ENCODE measurements at regions not wholly inside any gene's neighbourhood (a gene's known extent, or its start where the extent isn't known, plus 50 kb on each side); places are given as distances from the start of the nearest gene placed in this dataset.

GRCh38 chr1:193538003-193538354, 351.6 kb upstream of the B3GALT2 start:
- H3K9me3 ChIP-seq (ENCODE audit: control insufficient read depth, low read length), result no peaks in the 10 kb centered on the region
- H3K36me3 ChIP-seq (ENCODE audit: control insufficient read depth, insufficient read depth, low read length), result no peaks in the 10 kb centered on the region
- DNase-seq, result no peak
- no peaks in the 10 kb centered on the region for H3K27me3 ChIP-seq (replicated peaks; ENCODE audit: control insufficient read depth, insufficient read depth, low read length, poor library complexity, severe bottlenecking)
- H3K27ac ChIP-seq (ENCODE audit: insufficient read depth, low read length, poor library complexity, severe bottlenecking), result peak overlapping the region; percentile 70
- H3K4me1 ChIP-seq (ENCODE audit: control insufficient read depth, insufficient read depth, low read length, poor library complexity, severe bottlenecking), result peaks cover 18% of the 10 kb centered on the region
- H3K4me3 ChIP-seq (ENCODE audit: insufficient read depth, low read depth, low read length, poor library complexity, severe bottlenecking), result peak overlapping the region; percentile 15

DNA sequence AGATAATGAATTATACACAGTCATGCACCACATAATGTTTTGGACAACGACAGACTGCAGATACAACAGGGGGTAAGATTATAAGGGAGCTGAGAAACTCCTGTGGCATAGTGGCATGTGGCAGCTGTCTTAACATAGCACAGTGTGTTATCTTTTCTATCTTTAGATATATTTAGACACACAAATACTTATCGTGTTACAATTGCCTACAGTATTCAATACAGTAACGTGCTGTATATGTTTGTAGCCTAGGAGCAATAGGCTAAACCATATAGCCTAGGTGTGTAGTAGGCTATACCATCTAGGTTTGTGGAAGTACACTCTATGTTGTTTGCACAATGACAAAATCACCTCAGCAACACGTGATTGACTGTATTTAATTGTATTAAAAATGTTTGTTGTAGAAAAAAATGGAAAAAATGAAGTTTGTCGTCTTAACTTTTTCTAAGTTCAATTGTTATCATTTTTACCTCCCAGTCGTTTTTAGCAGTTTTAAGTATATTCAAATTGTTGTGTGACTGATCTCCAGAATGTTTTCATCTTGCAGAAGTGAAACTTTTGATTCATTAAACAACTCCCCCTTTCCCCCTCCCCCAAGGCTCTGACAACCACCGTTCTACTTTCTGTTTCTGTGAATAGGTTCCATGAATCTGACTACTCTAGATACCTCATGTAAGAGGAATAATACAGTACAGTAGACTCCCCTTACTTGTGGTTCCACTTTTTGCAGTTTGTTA, 351.0 kb upstream of the B3GALT2 start:
- Histone ChIP-seq H3K4me1 (ENCODE audit: control insufficient read depth, insufficient read depth, low read length, poor library complexity, severe bottlenecking) (peaks cover 14% of the 10 kb centered on the region), H3K4me3 (ENCODE audit: insufficient read depth, low read depth, low read length, poor library complexity, severe bottlenecking) (peak overlapping the region; percentile 15), H3K27me3 (replicated peaks; ENCODE audit: control insufficient read depth, insufficient read depth, low read length, poor library complexity, severe bottlenecking) (no peaks in the 10 kb centered on the region), H3K36me3 (ENCODE audit: control insufficient read depth, insufficient read depth, low read length) (no peaks in the 10 kb centered on the region), H3K9me3 (ENCODE audit: control insufficient read depth, low read length) (no peaks in the 10 kb centered on the region), H3K27ac (ENCODE audit: insufficient read depth, low read length, poor library complexity, severe bottlenecking) (peak overlapping the region; percentile 70)
- peak in 1 of 3 donors; percentile 24 for DNase-seq

GRCh38 chr1:193533853-193534252, 347.4 kb upstream of the B3GALT2 start:
- H3K27me3 ChIP-seq (replicated peaks; ENCODE audit: control insufficient read depth, insufficient read depth, low read length, poor library complexity, severe bottlenecking), result no peaks in the 10 kb centered on the region
- H3K4me1 ChIP-seq (ENCODE audit: control insufficient read depth, insufficient read depth, low read length, poor library complexity, severe bottlenecking), result peaks cover 7% of the 10 kb centered on the region
- H3K36me3 ChIP-seq (ENCODE audit: control insufficient read depth, insufficient read depth, low read length), result no peaks in the 10 kb centered on the region
- no peak for DNase-seq
- no peak overlapping the region for H3K27ac ChIP-seq (ENCODE audit: insufficient read depth, low read length, poor library complexity, severe bottlenecking)
- no peak overlapping the region for H3K4me3 ChIP-seq (ENCODE audit: insufficient read depth, low read depth, low read length, poor library complexity, severe bottlenecking)
- H3K9me3 ChIP-seq (ENCODE audit: control insufficient read depth, low read length), result no peaks in the 10 kb centered on the region

DNA sequence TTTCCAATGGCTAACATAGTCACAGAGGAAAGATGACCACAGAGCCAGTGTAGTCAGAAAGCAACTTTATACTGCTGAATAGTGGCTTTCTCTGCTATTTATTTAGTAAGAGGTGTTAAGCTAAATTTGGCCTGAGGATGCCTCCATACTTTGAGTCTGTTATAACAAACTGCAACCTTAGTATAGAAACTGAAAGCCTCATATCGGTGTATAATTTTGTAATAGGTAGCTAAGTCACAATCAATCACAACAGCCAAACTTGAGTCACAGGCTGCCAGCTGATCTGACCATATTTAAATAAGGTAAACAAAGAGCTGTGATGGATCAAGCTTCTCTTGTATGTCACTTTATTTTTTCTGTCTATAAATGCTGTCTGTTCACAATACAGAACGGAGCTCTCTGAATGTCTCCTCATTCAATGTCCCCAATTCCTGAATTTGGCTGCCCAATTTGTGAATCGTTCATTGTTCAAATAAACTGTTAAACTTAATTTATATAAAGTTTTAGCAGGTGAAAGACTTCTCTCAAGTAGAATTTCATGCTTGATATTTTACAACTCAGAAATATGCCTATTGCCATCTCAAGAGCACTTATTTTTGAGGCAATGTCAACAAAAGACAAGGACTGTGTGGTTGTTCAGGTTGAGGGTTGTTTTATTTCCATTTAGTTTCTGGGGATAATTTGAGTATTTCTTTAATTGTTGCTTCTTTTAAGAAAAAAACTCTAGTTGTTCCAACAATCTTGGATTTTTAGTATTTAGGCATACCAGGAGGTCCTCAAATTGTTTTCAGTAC, 339.7 kb upstream of the B3GALT2 start:
- H3K27ac ChIP-seq (ENCODE audit: insufficient read depth, low read length, poor library complexity, severe bottlenecking), result no peak overlapping the region
- H3K27me3 ChIP-seq (replicated peaks; ENCODE audit: control insufficient read depth, insufficient read depth, low read length, poor library complexity, severe bottlenecking), result no peaks in the 10 kb centered on the region
- no peak overlapping the region for H3K4me3 ChIP-seq (ENCODE audit: insufficient read depth, low read depth, low read length, poor library complexity, severe bottlenecking)
- DNase-seq, result no peak
- no peaks in the 10 kb centered on the region for H3K36me3 ChIP-seq (ENCODE audit: control insufficient read depth, insufficient read depth, low read length)
- no peaks in the 10 kb centered on the region for H3K9me3 ChIP-seq (ENCODE audit: control insufficient read depth, low read length)
- no peaks in the 10 kb centered on the region for H3K4me1 ChIP-seq (ENCODE audit: control insufficient read depth, insufficient read depth, low read length, poor library complexity, severe bottlenecking)

DNA sequence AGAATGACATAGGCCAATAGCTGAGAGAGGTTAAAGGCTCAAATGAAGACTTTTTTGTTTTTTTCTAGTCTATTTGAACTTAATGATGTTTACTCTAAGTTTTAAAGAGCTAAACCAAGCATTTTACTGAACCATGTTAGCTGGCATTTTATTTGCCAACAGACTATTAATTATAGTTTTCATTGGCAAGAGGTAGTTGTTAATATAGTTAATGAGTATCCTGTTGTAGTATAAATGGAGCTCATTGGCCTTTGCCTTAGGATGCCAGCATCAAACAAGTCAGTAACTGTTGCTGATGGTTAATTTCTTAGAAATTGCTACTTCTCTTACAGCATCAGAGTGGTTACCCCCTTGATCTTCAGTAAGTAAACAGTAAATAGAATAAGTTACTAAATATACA, 339.0 kb upstream of the B3GALT2 start:
- H3K4me1 ChIP-seq (ENCODE audit: control insufficient read depth, insufficient read depth, low read length, poor library complexity, severe bottlenecking), result no peaks in the 10 kb centered on the region
- no peak overlapping the region for H3K27ac ChIP-seq (ENCODE audit: insufficient read depth, low read length, poor library complexity, severe bottlenecking)
- no peak for DNase-seq
- no peaks in the 10 kb centered on the region for H3K36me3 ChIP-seq (ENCODE audit: control insufficient read depth, insufficient read depth, low read length)
- no peaks in the 10 kb centered on the region for H3K27me3 ChIP-seq (replicated peaks; ENCODE audit: control insufficient read depth, insufficient read depth, low read length, poor library complexity, severe bottlenecking)
- H3K4me3 ChIP-seq (ENCODE audit: insufficient read depth, low read depth, low read length, poor library complexity, severe bottlenecking), result no peak overlapping the region
- H3K9me3 ChIP-seq (ENCODE audit: control insufficient read depth, low read length), result no peaks in the 10 kb centered on the region

GRCh38 chr1:193524616-193525015, 338.2 kb upstream of the B3GALT2 start:
- Histone ChIP-seq H3K9me3 (ENCODE audit: control insufficient read depth, low read length) (no peaks in the 10 kb centered on the region), H3K36me3 (ENCODE audit: control insufficient read depth, insufficient read depth, low read length) (no peaks in the 10 kb centered on the region), H3K27me3 (replicated peaks; ENCODE audit: control insufficient read depth, insufficient read depth, low read length, poor library complexity, severe bottlenecking) (no peaks in the 10 kb centered on the region), H3K27ac (ENCODE audit: insufficient read depth, low read length, poor library complexity, severe bottlenecking) (no peak overlapping the region), H3K4me1 (ENCODE audit: control insufficient read depth, insufficient read depth, low read length, poor library complexity, severe bottlenecking) (no peaks in the 10 kb centered on the region), H3K4me3 (ENCODE audit: insufficient read depth, low read depth, low read length, poor library complexity, severe bottlenecking) (no peak overlapping the region)
- no peak for DNase-seq

- no peak for DNase-seq
- H3K36me3 ChIP-seq (ENCODE audit: control insufficient read depth, insufficient read depth, low read length), result no peaks in the 10 kb centered on the region
- H3K27ac ChIP-seq (ENCODE audit: insufficient read depth, low read length, poor library complexity, severe bottlenecking), result no peak overlapping the region
- no peaks in the 10 kb centered on the region for H3K27me3 ChIP-seq (replicated peaks; ENCODE audit: control insufficient read depth, insufficient read depth, low read length, poor library complexity, severe bottlenecking)
- no peaks in the 10 kb centered on the region for H3K9me3 ChIP-seq (ENCODE audit: control insufficient read depth, low read length)
- H3K4me1 ChIP-seq (ENCODE audit: control insufficient read depth, insufficient read depth, low read length, poor library complexity, severe bottlenecking), result no peaks in the 10 kb centered on the region
- no peak overlapping the region for H3K4me3 ChIP-seq (ENCODE audit: insufficient read depth, low read depth, low read length, poor library complexity, severe bottlenecking)
Observed at GRCh38 chr1:193524021-193524420, 337.6 kb upstream of the B3GALT2 start.

- H3K4me1 ChIP-seq (ENCODE audit: control insufficient read depth, insufficient read depth, low read length, poor library complexity, severe bottlenecking), result no peaks in the 10 kb centered on the region
- no peak for DNase-seq
- no peaks in the 10 kb centered on the region for H3K36me3 ChIP-seq (ENCODE audit: control insufficient read depth, insufficient read depth, low read length)
- no peak overlapping the region for H3K4me3 ChIP-seq (ENCODE audit: insufficient read depth, low read depth, low read length, poor library complexity, severe bottlenecking)
- H3K27me3 ChIP-seq (replicated peaks; ENCODE audit: control insufficient read depth, insufficient read depth, low read length, poor library complexity, severe bottlenecking), result no peaks in the 10 kb centered on the region
- H3K27ac ChIP-seq (ENCODE audit: insufficient read depth, low read length, poor library complexity, severe bottlenecking), result no peak overlapping the region
- no peaks in the 10 kb centered on the region for H3K9me3 ChIP-seq (ENCODE audit: control insufficient read depth, low read length)
Observed at GRCh38 chr1:193520472-193520871, 334.1 kb upstream of the B3GALT2 start.

- Histone ChIP-seq H3K4me3 (ENCODE audit: insufficient read depth, low read depth, low read length, poor library complexity, severe bottlenecking) (no peak overlapping the region), H3K27ac (ENCODE audit: insufficient read depth, low read length, poor library complexity, severe bottlenecking) (no peak overlapping the region), H3K9me3 (ENCODE audit: control insufficient read depth, low read length) (no peaks in the 10 kb centered on the region), H3K27me3 (replicated peaks; ENCODE audit: control insufficient read depth, insufficient read depth, low read length, poor library complexity, severe bottlenecking) (no peaks in the 10 kb centered on the region), H3K4me1 (ENCODE audit: control insufficient read depth, insufficient read depth, low read length, poor library complexity, severe bottlenecking) (no peaks in the 10 kb centered on the region), H3K36me3 (ENCODE audit: control insufficient read depth, insufficient read depth, low read length) (no peaks in the 10 kb centered on the region)
- no peak for DNase-seq
Observed at GRCh38 chr1:193519922-193520321, 333.5 kb upstream of the B3GALT2 start.

GRCh38 chr1:193516755-193517388, 330.5 kb upstream of the B3GALT2 start:
- Histone ChIP-seq H3K4me3 (ENCODE audit: insufficient read depth, low read depth, low read length, poor library complexity, severe bottlenecking) (no peak overlapping the region), H3K9me3 (ENCODE audit: control insufficient read depth, low read length) (no peaks in the 10 kb centered on the region), H3K27me3 (replicated peaks; ENCODE audit: control insufficient read depth, insufficient read depth, low read length, poor library complexity, severe bottlenecking) (no peaks in the 10 kb centered on the region), H3K36me3 (ENCODE audit: control insufficient read depth, insufficient read depth, low read length) (no peaks in the 10 kb centered on the region), H3K27ac (ENCODE audit: insufficient read depth, low read length, poor library complexity, severe bottlenecking) (no peak overlapping the region), H3K4me1 (ENCODE audit: control insufficient read depth, insufficient read depth, low read length, poor library complexity, severe bottlenecking) (no peaks in the 10 kb centered on the region)
- no peak for DNase-seq
